GM12878 (cell line): ENCODE measurements at regions not wholly inside any gene's neighbourhood (a gene's known extent, or its start where the extent isn't known, plus 50 kb on each side); places are given as distances from the start of the nearest gene placed in this dataset.

ENCODE experiments used
- ATAC-seq: fragments of 200-7000 bp; cut with Tn5 transposase; 3 replicates; pipeline ENCODE4 v1.9.1; 2020; ENCODE audit warnings: mild to moderate bottlenecking, moderate library complexity
- BruUV-seq: library from RNA; stranded (reverse); fragments of 400-500 nt; replicated peaks from 2 replicates; lab custom pipeline; 2021; lab: Mats Ljungman, UMichigan
- CTCF ChIA-PET: fragments of 300-600 bp; sonication (Branson Sonifier 250); formaldehyde crosslinking; extraction: SDS; loops from one replicate; lab custom pipeline; 2021; ENCODE audit warnings: inconsistent platforms; lab: Yijun Ruan, JAX
- POLR2A ChIA-PET: fragments of 350-600 bp; formaldehyde crosslinking; extraction: SDS; loops from one replicate; lab custom pipeline; 2021; ENCODE audit warnings: inconsistent platforms; lab: Charles Lee
- RAD21 ChIA-PET: fragments of 300-600 bp; sonication (Branson Sonifier 250); formaldehyde crosslinking; loops from one replicate; lab custom pipeline; 2023; ENCODE audit warnings: antibody characterized with exemption; ENCODE audit not compliant: unreplicated experiment; lab: Charles Lee
- SMC1A ChIA-PET: fragments of 300-600 bp; sonication (Branson Sonifier 250); formaldehyde crosslinking; loops from one replicate; lab custom pipeline; 2023; ENCODE audit not compliant: unreplicated experiment, uncharacterized antibody; lab: Charles Lee
- DNase-seq: peaks from one replicate; pipeline ENCODE4 v3.0.0-alpha.2; 2011; ENCODE audit warnings: low read depth, low spot score
- FAIRE-seq: peaks from 3 replicates; lab custom pipeline; 2011; peaks lifted over from hg19 to GRCh38; lab: Jason Lieb, UNC
- H2AFZ ChIP-seq: 2 replicates; pipeline ENCODE4 v1.6.0; 2011; ENCODE audit warnings: low read depth, low read length, control low read depth; ENCODE audit not compliant: control insufficient read depth
- H3K27ac ChIP-seq: 2 replicates; pipeline ENCODE4 v1.5.1; 2011; ENCODE audit warnings: control low read depth; ENCODE audit not compliant: control insufficient read depth, insufficient read depth
- H3K27me3 ChIP-seq, 2 experiments: replicated peaks in 1 of 2; 2 replicates each; pipeline versions ENCODE4 v1.6.0 to v1.6.1; 2011; ENCODE audit warnings: low read length in 1 of 2; ENCODE audit not compliant: control insufficient read depth in 2 of 2, insufficient read depth in 2 of 2
- H3K36me3 ChIP-seq, 2 experiments: 2 replicates each; pipeline ENCODE4 v1.5.1; 2011; ENCODE audit warnings: low read length in 1 of 2; ENCODE audit not compliant: control insufficient read depth in 2 of 2, insufficient read depth in 2 of 2
- H3K4me1 ChIP-seq: 2 replicates; pipeline ENCODE4 v1.6.1; 2011; ENCODE audit warnings: mild to moderate bottlenecking, low read length, moderate library complexity, mixed read lengths; ENCODE audit not compliant: control insufficient read depth, insufficient read depth
- H3K4me2 ChIP-seq: 2 replicates; pipeline ENCODE4 v1.6.0; 2011; ENCODE audit warnings: control low read depth; ENCODE audit not compliant: control insufficient read depth, insufficient read depth
- H3K4me3 ChIP-seq: fragments of 200-600 bp; sonication (generic); 2 replicates; pipeline ENCODE4 v1.5.1; 2016
- H3K79me2 ChIP-seq: 2 replicates; pipeline ENCODE4 v1.6.0; 2011; ENCODE audit warnings: low read length; ENCODE audit not compliant: control insufficient read depth, insufficient read depth
- H3K9ac ChIP-seq: 2 replicates; pipeline ENCODE4 v1.8.0; 2011; ENCODE audit warnings: low read length, control low read depth, mixed read lengths; ENCODE audit not compliant: control insufficient read depth, insufficient read depth
- H3K9me3 ChIP-seq: replicated peaks from 3 replicates; pipeline ENCODE4 v1.5.1; 2011; ENCODE audit warnings: mild to moderate bottlenecking, low read length; ENCODE audit not compliant: control insufficient read depth, insufficient read depth
- H4K20me1 ChIP-seq: 2 replicates; pipeline ENCODE4 v1.6.0; 2011; ENCODE audit not compliant: control insufficient read depth, insufficient read depth
- HDAC6 ChIP-seq: fragments of 200-600 bp; sonication (generic); IDR thresholded peaks from one replicate; pipeline ENCODE4 v1.8.0; 2017; ENCODE audit warnings: antibody characterized with exemption; ENCODE audit not compliant: unreplicated experiment
- IKZF2 ChIP-seq, 2 experiments: fragments of 450-650 bp; IDR thresholded peaks; 2 replicates each; pipeline ENCODE4 v1.6.1; 2017; ENCODE audit warnings: mild to moderate bottlenecking in 2 of 2, moderate library complexity in 2 of 2
- POLR2A ChIP-seq: IDR thresholded peaks from 2 replicates; pipeline ENCODE4 v1.6.1; 2011; ENCODE audit warnings: low read depth, mild to moderate bottlenecking, low read length
- SMC3 ChIP-seq: IDR thresholded peaks from 2 replicates; pipeline ENCODE4 v1.6.1; 2011; ENCODE audit warnings: low read length, improper control_type of control experiment, borderline replicate concordance
- YY1 ChIP-seq: IDR thresholded peaks from 2 replicates; pipeline ENCODE4 v1.6.1; 2011; ENCODE audit warnings: low read depth, mild to moderate bottlenecking, low read length
- ZNF622 ChIP-seq: fragments of 450-650 bp; IDR thresholded peaks from 2 replicates; pipeline ENCODE4 v1.6.1; 2017; ENCODE audit warnings: mild to moderate bottlenecking, inconsistent platforms
- WGBS: methylation state at CpG from one replicate; pipeline ENCODE4 v1.1.6; 2016; ENCODE audit warnings: low lambda C conversion rate; ENCODE audit not compliant: insufficient replicate concordance, insufficient coverage; ENCODE audit errors: missing lambda C conversion rate; 5-methylcytosine and 5-hydroxymethylcytosine counted together
- in situ Hi-C: fragments of 300-500 bp; cut with MboI; formaldehyde crosslinking; loops from 9 replicates; pipeline ENCODE4 v1.14.3; 2018; ENCODE audit warnings: mixed read lengths
- intact Hi-C: fragments of 100-400 bp; cut with micrococcal nuclease; formaldehyde crosslinking; loops from one replicate; pipeline ENCODE4 v1.14.2; 2022; ENCODE audit not compliant: unreplicated experiment
- TF ChIP-seq, protein P1 (sequence below): IDR thresholded peaks from 2 replicates; pipeline ENCODE4 v1.6.1; 2011; ENCODE audit warnings: low read depth, low read length, improper control_type of control experiment, borderline replicate concordance
- TF ChIP-seq, protein P2 (sequence below): IDR thresholded peaks from 2 replicates; pipeline ENCODE4 v1.6.1; 2011; ENCODE audit warnings: mild to moderate bottlenecking, low read depth, low read length, moderate library complexity; ENCODE audit not compliant: insufficient replicate concordance
- TF ChIP-seq, protein P3 (sequence below): fragments of 450-650 bp; formaldehyde crosslinking; IDR thresholded peaks from 2 replicates; pipeline ENCODE4 v1.5.0; 2022; ENCODE audit warnings: mild to moderate bottlenecking, missing genetic modification characterization

DNA sequence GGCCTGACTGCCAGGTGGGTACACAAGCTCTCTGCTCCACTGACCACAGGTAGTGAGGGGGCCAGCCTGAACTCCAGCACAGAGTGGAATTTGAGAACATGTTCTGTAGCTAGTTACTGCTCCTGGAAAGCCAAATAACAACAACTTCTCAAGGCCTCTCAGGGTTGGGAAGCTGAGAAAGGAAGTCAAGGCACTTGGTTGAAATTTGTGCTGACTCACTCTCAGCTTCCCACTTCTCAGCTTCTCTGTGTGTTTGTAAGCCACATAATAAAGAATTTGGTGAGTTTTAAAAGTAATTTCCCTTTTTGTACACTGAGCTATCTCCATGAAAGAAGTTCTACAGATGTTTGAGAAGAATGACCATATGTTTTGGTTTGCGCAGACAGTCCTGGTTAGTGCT lies 234.9 kb downstream of the KTN1 start:
- no peaks in the 10 kb centered on the region; the same call in 2 of the 3 replicates for H3K9me3 ChIP-seq
- TF ChIP-seq SMC3 (no peak), ZNF622 (no peak), POLR2A (no peak), YY1 (no peak), HDAC6 (no peak), IKZF2 (IDR thresholded peaks at IDR 0.05) (no peak)
- TF ChIP-seq, protein P1, sequence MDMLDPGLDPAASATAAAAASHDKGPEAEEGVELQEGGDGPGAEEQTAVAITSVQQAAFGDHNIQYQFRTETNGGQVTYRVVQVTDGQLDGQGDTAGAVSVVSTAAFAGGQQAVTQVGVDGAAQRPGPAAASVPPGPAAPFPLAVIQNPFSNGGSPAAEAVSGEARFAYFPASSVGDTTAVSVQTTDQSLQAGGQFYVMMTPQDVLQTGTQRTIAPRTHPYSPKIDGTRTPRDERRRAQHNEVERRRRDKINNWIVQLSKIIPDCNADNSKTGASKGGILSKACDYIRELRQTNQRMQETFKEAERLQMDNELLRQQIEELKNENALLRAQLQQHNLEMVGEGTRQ: no peak
- TF ChIP-seq, protein P2, sequence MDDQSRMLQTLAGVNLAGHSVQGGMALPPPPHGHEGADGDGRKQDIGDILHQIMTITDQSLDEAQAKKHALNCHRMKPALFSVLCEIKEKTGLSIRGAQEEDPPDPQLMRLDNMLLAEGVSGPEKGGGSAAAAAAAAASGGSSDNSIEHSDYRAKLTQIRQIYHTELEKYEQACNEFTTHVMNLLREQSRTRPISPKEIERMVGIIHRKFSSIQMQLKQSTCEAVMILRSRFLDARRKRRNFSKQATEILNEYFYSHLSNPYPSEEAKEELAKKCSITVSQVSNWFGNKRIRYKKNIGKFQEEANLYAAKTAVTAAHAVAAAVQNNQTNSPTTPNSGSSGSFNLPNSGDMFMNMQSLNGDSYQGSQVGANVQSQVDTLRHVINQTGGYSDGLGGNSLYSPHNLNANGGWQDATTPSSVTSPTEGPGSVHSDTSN: no peak
- TF ChIP-seq, protein P3, sequence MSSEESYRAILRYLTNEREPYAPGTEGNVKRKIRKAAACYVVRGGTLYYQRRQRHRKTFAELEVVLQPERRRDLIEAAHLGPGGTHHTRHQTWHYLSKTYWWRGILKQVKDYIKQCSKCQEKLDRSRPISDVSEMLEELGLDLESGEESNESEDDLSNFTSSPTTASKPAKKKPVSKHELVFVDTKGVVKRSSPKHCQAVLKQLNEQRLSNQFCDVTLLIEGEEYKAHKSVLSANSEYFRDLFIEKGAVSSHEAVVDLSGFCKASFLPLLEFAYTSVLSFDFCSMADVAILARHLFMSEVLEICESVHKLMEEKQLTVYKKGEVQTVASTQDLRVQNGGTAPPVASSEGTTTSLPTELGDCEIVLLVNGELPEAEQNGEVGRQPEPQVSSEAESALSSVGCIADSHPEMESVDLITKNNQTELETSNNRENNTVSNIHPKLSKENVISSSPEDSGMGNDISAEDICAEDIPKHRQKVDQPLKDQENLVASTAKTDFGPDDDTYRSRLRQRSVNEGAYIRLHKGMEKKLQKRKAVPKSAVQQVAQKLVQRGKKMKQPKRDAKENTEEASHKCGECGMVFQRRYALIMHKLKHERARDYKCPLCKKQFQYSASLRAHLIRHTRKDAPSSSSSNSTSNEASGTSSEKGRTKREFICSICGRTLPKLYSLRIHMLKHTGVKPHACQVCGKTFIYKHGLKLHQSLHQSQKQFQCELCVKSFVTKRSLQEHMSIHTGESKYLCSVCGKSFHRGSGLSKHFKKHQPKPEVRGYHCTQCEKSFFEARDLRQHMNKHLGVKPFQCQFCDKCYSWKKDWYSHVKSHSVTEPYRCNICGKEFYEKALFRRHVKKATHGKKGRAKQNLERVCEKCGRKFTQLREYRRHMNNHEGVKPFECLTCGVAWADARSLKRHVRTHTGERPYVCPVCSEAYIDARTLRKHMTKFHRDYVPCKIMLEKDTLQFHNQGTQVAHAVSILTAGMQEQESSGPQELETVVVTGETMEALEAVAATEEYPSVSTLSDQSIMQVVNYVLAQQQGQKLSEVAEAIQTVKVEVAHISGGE (CRISPR knock-in tag): no peak
- TF ChIP-seq, all 136 proteins: peak for 0
- Histone ChIP-seq H4K20me1 (no peaks in the 10 kb centered on the region), H3K36me3 (no peaks in the 10 kb centered on the region), H3K79me2 (no peaks in the 10 kb centered on the region), H2AFZ (no peak overlapping the region), H3K27me3 (no peaks in the 10 kb centered on the region), H3K4me2 (no peak overlapping the region), H3K9ac (no peak overlapping the region), H3K4me3 (no peak overlapping the region), H3K4me1 (no peaks in the 10 kb centered on the region; the same call in 1 of the 2 replicates), H3K27ac (no peak overlapping the region)
- BruUV-seq: no TSS peak
- ChIA-PET RAD21 (no interaction called here), SMC1A (interaction anchor here (0.5 kb wide), 1 partner anchor 407 kb away, joined by 3 read pairs; no protein-coding TSS in a partner anchor), CTCF (interaction anchor here (1.0 kb wide), 1 partner anchor 22 kb away, joined by 3 read pairs; no protein-coding TSS in a partner anchor), POLR2A (no interaction called here)
- in situ Hi-C loops: no loop called here
- no peak for FAIRE-seq
- WGBS: 90% methylated on average over 1 of the region's 1 CpG
- no peak for ATAC-seq
- intact Hi-C loops: loop anchor here (10.0 kb wide), 1 partner anchor 190 kb away; no protein-coding TSS in a partner anchor
- DNase-seq: no peak
